Neural cell (in vitro differentiated cells): ENCODE measurements at regions not wholly inside any gene's neighbourhood (a gene's known extent, or its start where the extent isn't known, plus 50 kb on each side); places are given as distances from the start of the nearest gene placed in this dataset.

Experiments
- H2AFZ ChIP-seq: fragments of 200-600, 300-800 bp; sonication (generic), shearing (Covaris generic); 2 replicates; pipeline ENCODE4 v1.6.0; 2014; ENCODE audit warnings: low read depth, mild to moderate bottlenecking, antibody characterized with exemption, low read length, moderate library complexity
- H3F3A ChIP-seq: fragments of 200-600 bp; shearing (Covaris generic); 2 replicates; pipeline ENCODE4 v1.6.1; 2016; ENCODE audit warnings: mild to moderate bottlenecking, moderate library complexity, mixed read lengths, antibody characterized with exemption, low read length; ENCODE audit not compliant: insufficient read depth, poor library complexity, severe bottlenecking
- H3K27ac ChIP-seq: fragments of 200-600, 300-800 bp; sonication (generic), shearing (Covaris generic); 2 replicates; pipeline ENCODE4 v1.5.1; 2014; ENCODE audit warnings: mild to moderate bottlenecking, low read length, moderate library complexity
- H3K27me3 ChIP-seq: fragments of 300-800, 200-600 bp; sonication (generic), shearing (Covaris generic); 2 replicates; pipeline ENCODE4 v1.6.0; 2014; ENCODE audit warnings: mild to moderate bottlenecking, low read depth, low read length, moderate library complexity; ENCODE audit not compliant: insufficient read depth
- H3K36me3 ChIP-seq: fragments of 300-800, 200-600 bp; sonication (generic), shearing (Covaris generic); 2 replicates; pipeline ENCODE4 v1.5.1; 2014; ENCODE audit warnings: mild to moderate bottlenecking, antibody characterized with exemption, low read length, moderate library complexity; ENCODE audit not compliant: insufficient read depth
- H3K4me2 ChIP-seq: fragments of 300-800, 200-600 bp; sonication (generic), shearing (Covaris generic); 2 replicates; pipeline ENCODE4 v1.6.0; 2014; ENCODE audit warnings: mild to moderate bottlenecking, low read length
- H3K4me3 ChIP-seq: fragments of 300-800, 200-600 bp; sonication (generic), shearing (Covaris generic); 2 replicates; pipeline ENCODE4 v1.5.1; 2014; ENCODE audit warnings: mild to moderate bottlenecking, low read length, moderate library complexity
- H3K79me2 ChIP-seq: fragments of 200-600 bp; shearing (Covaris generic); replicated peaks from 2 replicates; pipeline ENCODE4 v1.6.0; 2014; ENCODE audit warnings: mild to moderate bottlenecking, low read length, moderate library complexity; ENCODE audit not compliant: insufficient read depth
- H3K9ac ChIP-seq: fragments of 300-800, 200-600 bp; sonication (generic), shearing (Covaris generic); 2 replicates; pipeline ENCODE4 v1.6.1; 2016; ENCODE audit warnings: mild to moderate bottlenecking, low read length, mixed read lengths
- H3K9me2 ChIP-seq: fragments of 200-600 bp; shearing (Covaris generic); 2 replicates; pipeline ENCODE4 v1.6.1; 2016; ENCODE audit warnings: mild to moderate bottlenecking, low read length, mixed read lengths; ENCODE audit not compliant: insufficient read depth
- H3K9me3 ChIP-seq: fragments of 200-600, 300-800 bp; sonication (generic), shearing (Covaris generic); 2 replicates; pipeline ENCODE4 v1.6.1; 2016; ENCODE audit warnings: mild to moderate bottlenecking, mixed run types, low read length, moderate library complexity, mixed read lengths
- H4K20me1 ChIP-seq: fragments of 200-600 bp; shearing (Covaris generic); 2 replicates; pipeline ENCODE4 v1.6.1; 2016; ENCODE audit warnings: mild to moderate bottlenecking, mixed run types; ENCODE audit not compliant: insufficient read depth
- EP300 ChIP-seq: fragments of 450-650 bp; conservative IDR thresholded peaks from 2 replicates; pipeline ENCODE4 v1.6.1; 2014; ENCODE audit warnings: antibody characterized with exemption, mild to moderate bottlenecking, moderate library complexity; ENCODE audit not compliant: poor library complexity, severe bottlenecking
- EZH2 ChIP-seq: fragments of 200-600, 300-800 bp; shearing (Covaris generic), sonication (generic); IDR thresholded peaks from 2 replicates; pipeline ENCODE4 v1.6.1; 2014; ENCODE audit warnings: antibody characterized with exemption, low read length, borderline replicate concordance, mild to moderate bottlenecking; ENCODE audit not compliant: insufficient read depth, poor library complexity, severe bottlenecking
- MXI1 ChIP-seq: fragments of 450-650 bp; conservative IDR thresholded peaks from 2 replicates; pipeline ENCODE4 v1.6.1; 2014; ENCODE audit warnings: antibody characterized with exemption, mild to moderate bottlenecking; ENCODE audit not compliant: poor library complexity, severe bottlenecking
- POLR2AphosphoS5 ChIP-seq: IDR thresholded peaks from 2 replicates; pipeline ENCODE4 v1.6.1; 2012
- RAD21 ChIP-seq: fragments of 450-650 bp; conservative IDR thresholded peaks from 2 replicates; pipeline ENCODE4 v1.6.1; 2014; ENCODE audit warnings: antibody characterized with exemption, mild to moderate bottlenecking, moderate library complexity
- SMC3 ChIP-seq: fragments of 450-650 bp; conservative IDR thresholded peaks from 2 replicates; pipeline ENCODE4 v1.6.1; 2014; ENCODE audit warnings: antibody characterized with exemption, mild to moderate bottlenecking, moderate library complexity; ENCODE audit not compliant: poor library complexity
- TAF1 ChIP-seq: IDR thresholded peaks from 2 replicates; pipeline ENCODE4 v1.6.1; 2012; ENCODE audit warnings: low read depth
- TF ChIP-seq, protein P1 (sequence below): fragments of 450-650 bp; IDR thresholded peaks from 2 replicates; pipeline ENCODE4 v1.5.1; 2014; ENCODE audit warnings: antibody characterized with exemption, mild to moderate bottlenecking, moderate library complexity; ENCODE audit not compliant: poor library complexity, severe bottlenecking
- TF ChIP-seq, protein P2 (sequence below): IDR thresholded peaks from 2 replicates; pipeline ENCODE4 v1.6.1; 2012; ENCODE audit warnings: borderline replicate concordance

DNA sequence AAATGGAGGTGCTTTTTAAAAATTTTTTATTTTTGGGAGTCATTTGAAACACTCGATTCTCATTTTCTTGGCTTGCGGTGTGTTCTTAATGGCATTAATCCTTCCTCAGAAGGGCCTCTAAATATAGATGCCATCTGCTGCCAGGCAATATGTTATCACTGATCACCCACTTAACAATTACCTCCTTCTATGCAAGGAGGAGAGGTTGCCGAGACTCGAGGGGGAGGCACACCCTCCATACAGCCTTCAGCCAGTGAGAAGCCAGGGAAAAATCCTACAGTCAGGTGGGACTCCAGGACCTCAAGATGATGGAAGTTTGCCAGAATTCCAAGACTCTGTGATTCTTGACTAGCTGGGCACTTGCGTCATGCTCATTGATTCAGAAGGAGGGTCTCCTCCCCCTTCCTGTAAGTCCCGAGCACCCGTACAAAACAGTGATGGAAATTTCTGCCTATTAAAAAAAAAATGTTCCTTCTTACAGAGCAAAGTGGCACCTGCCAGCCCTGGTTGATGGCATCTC, 574.5 kb downstream of the TYW1 start:
- H2AFZ ChIP-seq, result no peak overlapping the region
- no peaks in the 10 kb centered on the region for H3K9me2 ChIP-seq
- H3K36me3 ChIP-seq, result no peaks in the 10 kb centered on the region
- H3K4me2 ChIP-seq, result no peak overlapping the region
- no peak overlapping the region for H3K27ac ChIP-seq
- H3K27me3 ChIP-seq, result no peaks in the 10 kb centered on the region
- H3K9ac ChIP-seq, result no peak overlapping the region
- H3K4me3 ChIP-seq, result no peak overlapping the region
- H3K79me2 ChIP-seq, result no peaks in the 10 kb centered on the region
- TF ChIP-seq, protein P1, sequence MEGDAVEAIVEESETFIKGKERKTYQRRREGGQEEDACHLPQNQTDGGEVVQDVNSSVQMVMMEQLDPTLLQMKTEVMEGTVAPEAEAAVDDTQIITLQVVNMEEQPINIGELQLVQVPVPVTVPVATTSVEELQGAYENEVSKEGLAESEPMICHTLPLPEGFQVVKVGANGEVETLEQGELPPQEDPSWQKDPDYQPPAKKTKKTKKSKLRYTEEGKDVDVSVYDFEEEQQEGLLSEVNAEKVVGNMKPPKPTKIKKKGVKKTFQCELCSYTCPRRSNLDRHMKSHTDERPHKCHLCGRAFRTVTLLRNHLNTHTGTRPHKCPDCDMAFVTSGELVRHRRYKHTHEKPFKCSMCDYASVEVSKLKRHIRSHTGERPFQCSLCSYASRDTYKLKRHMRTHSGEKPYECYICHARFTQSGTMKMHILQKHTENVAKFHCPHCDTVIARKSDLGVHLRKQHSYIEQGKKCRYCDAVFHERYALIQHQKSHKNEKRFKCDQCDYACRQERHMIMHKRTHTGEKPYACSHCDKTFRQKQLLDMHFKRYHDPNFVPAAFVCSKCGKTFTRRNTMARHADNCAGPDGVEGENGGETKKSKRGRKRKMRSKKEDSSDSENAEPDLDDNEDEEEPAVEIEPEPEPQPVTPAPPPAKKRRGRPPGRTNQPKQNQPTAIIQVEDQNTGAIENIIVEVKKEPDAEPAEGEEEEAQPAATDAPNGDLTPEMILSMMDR, result no peak
- TF ChIP-seq POLR2AphosphoS5, result no peak
- no peak for TF ChIP-seq SMC3
- no peak for TF ChIP-seq MXI1
- no peak for TF ChIP-seq TAF1
- TF ChIP-seq EP300, result no peak
- TF ChIP-seq RAD21, result no peak
- no peak for TF ChIP-seq EZH2
- TF ChIP-seq, protein P2, sequence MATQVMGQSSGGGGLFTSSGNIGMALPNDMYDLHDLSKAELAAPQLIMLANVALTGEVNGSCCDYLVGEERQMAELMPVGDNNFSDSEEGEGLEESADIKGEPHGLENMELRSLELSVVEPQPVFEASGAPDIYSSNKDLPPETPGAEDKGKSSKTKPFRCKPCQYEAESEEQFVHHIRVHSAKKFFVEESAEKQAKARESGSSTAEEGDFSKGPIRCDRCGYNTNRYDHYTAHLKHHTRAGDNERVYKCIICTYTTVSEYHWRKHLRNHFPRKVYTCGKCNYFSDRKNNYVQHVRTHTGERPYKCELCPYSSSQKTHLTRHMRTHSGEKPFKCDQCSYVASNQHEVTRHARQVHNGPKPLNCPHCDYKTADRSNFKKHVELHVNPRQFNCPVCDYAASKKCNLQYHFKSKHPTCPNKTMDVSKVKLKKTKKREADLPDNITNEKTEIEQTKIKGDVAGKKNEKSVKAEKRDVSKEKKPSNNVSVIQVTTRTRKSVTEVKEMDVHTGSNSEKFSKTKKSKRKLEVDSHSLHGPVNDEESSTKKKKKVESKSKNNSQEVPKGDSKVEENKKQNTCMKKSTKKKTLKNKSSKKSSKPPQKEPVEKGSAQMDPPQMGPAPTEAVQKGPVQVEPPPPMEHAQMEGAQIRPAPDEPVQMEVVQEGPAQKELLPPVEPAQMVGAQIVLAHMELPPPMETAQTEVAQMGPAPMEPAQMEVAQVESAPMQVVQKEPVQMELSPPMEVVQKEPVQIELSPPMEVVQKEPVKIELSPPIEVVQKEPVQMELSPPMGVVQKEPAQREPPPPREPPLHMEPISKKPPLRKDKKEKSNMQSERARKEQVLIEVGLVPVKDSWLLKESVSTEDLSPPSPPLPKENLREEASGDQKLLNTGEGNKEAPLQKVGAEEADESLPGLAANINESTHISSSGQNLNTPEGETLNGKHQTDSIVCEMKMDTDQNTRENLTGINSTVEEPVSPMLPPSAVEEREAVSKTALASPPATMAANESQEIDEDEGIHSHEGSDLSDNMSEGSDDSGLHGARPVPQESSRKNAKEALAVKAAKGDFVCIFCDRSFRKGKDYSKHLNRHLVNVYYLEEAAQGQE, result no peak
- H3K9me3 ChIP-seq, result no peaks in the 10 kb centered on the region
- H4K20me1 ChIP-seq, result no peaks in the 10 kb centered on the region
- no peaks in the 10 kb centered on the region for H3F3A ChIP-seq

DNA sequence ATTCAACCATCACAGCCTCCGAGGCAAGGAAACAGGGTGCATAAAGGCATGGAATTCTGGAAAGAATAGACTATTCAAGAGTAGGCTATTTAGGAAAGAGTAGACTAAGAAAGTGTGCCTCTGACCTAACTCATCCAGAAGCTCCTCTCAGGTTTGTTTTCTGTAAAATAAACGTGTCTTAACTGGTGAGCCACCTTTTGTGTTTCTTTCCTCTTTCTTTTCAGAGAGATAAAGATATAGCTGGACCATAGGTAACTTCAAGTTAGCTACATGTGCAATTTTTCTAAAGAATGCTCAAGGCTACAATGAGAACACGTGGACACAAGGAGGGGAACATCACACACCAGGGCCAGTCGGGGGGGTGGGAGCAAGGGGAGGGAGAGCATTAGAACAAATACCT, 577.0 kb downstream of the TYW1 start:
- Histone ChIP-seq H3K9me2 (no peaks in the 10 kb centered on the region), H2AFZ (no peak overlapping the region), H4K20me1 (no peaks in the 10 kb centered on the region), H3K4me2 (no peak overlapping the region), H3K36me3 (no peaks in the 10 kb centered on the region), H3K79me2 (no peaks in the 10 kb centered on the region), H3F3A (no peaks in the 10 kb centered on the region), H3K9me3 (no peaks in the 10 kb centered on the region), H3K27me3 (no peaks in the 10 kb centered on the region), H3K9ac (no peak overlapping the region), H3K27ac (no peak overlapping the region), H3K4me3 (no peak overlapping the region)
- TF ChIP-seq MXI1, result no peak
- no peak for TF ChIP-seq POLR2AphosphoS5
- no peak for TF ChIP-seq TAF1
- TF ChIP-seq RAD21, result no peak
- no peak for TF ChIP-seq EZH2
- no peak for TF ChIP-seq SMC3
- TF ChIP-seq, protein P2, result no peak
- TF ChIP-seq, protein P1, result no peak
- TF ChIP-seq EP300, result no peak
